HCT116 (cell line): ENCODE measurements at regions not wholly inside any gene's neighbourhood (a gene's known extent, or its start where the extent isn't known, plus 50 kb on each side); places are given as distances from the start of the nearest gene placed in this dataset.

ENCODE experiments used
- ATAC-seq: fragments of 200-7000 bp; cut with Tn5 transposase; 2 replicates; pipeline ENCODE4 v1.9.1; 2020; ENCODE audit warnings: mild to moderate bottlenecking, moderate library complexity
- BruUV-seq: library from RNA; stranded (reverse); fragments of 400-500 nt; replicated peaks from 2 replicates; lab custom pipeline; 2021; lab: Mats Ljungman, UMichigan
- CTCF ChIA-PET: fragments of 300-600 bp; sonication (Branson Sonifier 250); formaldehyde crosslinking; loops from one replicate; lab custom pipeline; 2021; ENCODE audit warnings: antibody characterized with exemption; lab: Charles Lee
- POLR2A ChIA-PET: fragments of 300-600, 350-600 bp; sonication (Branson Sonifier 250); formaldehyde crosslinking; loops from one replicate; lab custom pipeline; 2021; ENCODE audit warnings: antibody characterized with exemption; lab: Charles Lee
- RAD21 ChIA-PET, 2 experiments: fragments of 300-600 bp; sonication (Branson Sonifier 250); formaldehyde crosslinking; loops; one replicate each; lab custom pipeline; 2023; ENCODE audit warnings: low total read pairs in 2 of 2; ENCODE audit not compliant: uncharacterized antibody in 2 of 2, unreplicated experiment in 2 of 2, low non-redundant PET in 1 of 2; lab: Charles Lee
- DNase-seq: peaks from one replicate; pipeline ENCODE4 v3.0.0-alpha.2; 2010; ENCODE audit warnings: low read depth, low spot score
- H2AFZ ChIP-seq: fragments of 200-600 bp; shearing (Covaris generic), sonication (generic); 2 replicates; pipeline ENCODE4 v1.6.1; 2017; ENCODE audit warnings: low read depth, mixed run types, mixed read lengths, antibody characterized with exemption, low read length; ENCODE audit not compliant: poor library complexity, severe bottlenecking
- H3K27ac ChIP-seq: 2 replicates; pipeline ENCODE4 v1.5.1; 2012; ENCODE audit warnings: low read depth, low read length
- H3K27me3 ChIP-seq: fragments of 200-600 bp; sonication (generic); 2 replicates; pipeline ENCODE4 v1.6.1; 2016; ENCODE audit warnings: mixed run types, low read length, mixed read lengths; ENCODE audit not compliant: insufficient read depth
- H3K36me3 ChIP-seq, 2 experiments: fragments of 200-500 bp in 1 of 2; fragments of 200-600 bp in 1 of 2; sonication (Bioruptor generic) in 1 of 2; sonication (generic) in 1 of 2; 2 replicates each; pipeline versions ENCODE4 v1.5.1 to v1.6.1; 2014 to 2016; ENCODE audit warnings: low read length in 2 of 2, inconsistent platforms in 1 of 2, mixed read lengths in 1 of 2, mixed run types in 1 of 2; ENCODE audit not compliant: insufficient read depth in 2 of 2, control insufficient read depth in 1 of 2
- H3K4me1 ChIP-seq, 2 experiments: fragments of 200-600 bp in 1 of 2; sonication (generic) in 1 of 2; 2 replicates each; pipeline versions ENCODE4 v1.5.1 to v1.6.1; 2012 to 2017; ENCODE audit warnings: low read length in 2 of 2, inconsistent platforms in 1 of 2, mild to moderate bottlenecking in 1 of 2, mixed read lengths in 1 of 2, mixed run types in 1 of 2, moderate library complexity in 1 of 2; ENCODE audit not compliant: insufficient read depth in 2 of 2, control insufficient read depth in 1 of 2
- H3K4me2 ChIP-seq: fragments of 200-600 bp; sonication (generic); 2 replicates; pipeline ENCODE4 v1.6.1; 2017; ENCODE audit warnings: mixed run types, low read length, mixed read lengths
- H3K4me3 ChIP-seq, 2 experiments: fragments of 200-600 bp in 1 of 2; sonication (generic) in 1 of 2; replicated peaks in 1 of 2; 2 replicates each; pipeline ENCODE4 v1.5.1; 2011 to 2016; ENCODE audit warnings: low read length in 2 of 2, control low read depth in 1 of 2, low read depth in 1 of 2, mild to moderate bottlenecking in 1 of 2, mixed read lengths in 1 of 2, mixed run types in 1 of 2
- H3K79me2 ChIP-seq: fragments of 200-600 bp; sonication (generic); 2 replicates; pipeline ENCODE4 v1.6.1; 2017; ENCODE audit warnings: mild to moderate bottlenecking, mixed run types, low read length, moderate library complexity, mixed read lengths; ENCODE audit not compliant: insufficient read depth
- H3K9ac ChIP-seq: fragments of 200-600 bp; sonication (generic); 2 replicates; pipeline ENCODE4 v1.6.1; 2016; ENCODE audit warnings: low read length, mixed read lengths
- H3K9me2 ChIP-seq: fragments of 200-600 bp; sonication (generic), shearing (Covaris generic); 2 replicates; pipeline ENCODE4 v1.6.1; 2017; ENCODE audit warnings: mixed run types, mild to moderate bottlenecking, moderate library complexity; ENCODE audit not compliant: insufficient read depth
- H3K9me3 ChIP-seq, 2 experiments: fragments of 200-500 bp in 1 of 2; fragments of 200-600 bp in 1 of 2; sonication (Bioruptor generic) in 1 of 2; sonication (generic) in 1 of 2; 2 replicates each; pipeline ENCODE4 v1.6.1; 2014 to 2017; ENCODE audit warnings: low read length in 2 of 2, mixed read lengths in 2 of 2, inconsistent platforms in 1 of 2, low read depth in 1 of 2, mild to moderate bottlenecking in 1 of 2, mixed run types in 1 of 2, moderate library complexity in 1 of 2; ENCODE audit not compliant: control insufficient read depth in 1 of 2, insufficient read depth in 1 of 2
- H4K20me1 ChIP-seq: fragments of 200-600 bp; sonication (generic), shearing (Covaris generic); 2 replicates; pipeline ENCODE4 v1.6.1; 2017; ENCODE audit warnings: mixed run types, mild to moderate bottlenecking, moderate library complexity; ENCODE audit not compliant: insufficient read depth
- CBX3 ChIP-seq: IDR thresholded peaks from 2 replicates; pipeline ENCODE4 v1.6.1; 2012; ENCODE audit warnings: low read depth
- EZH2 ChIP-seq: fragments of 200-600 bp; sonication (generic); IDR thresholded peaks from 2 replicates; pipeline ENCODE4 v1.6.1; 2017; ENCODE audit warnings: antibody characterized with exemption, mixed run types
- POLR2AphosphoS5 ChIP-seq: IDR thresholded peaks from 2 replicates; pipeline ENCODE4 v1.6.1; 2011; ENCODE audit warnings: mild to moderate bottlenecking, low read depth, low read length, moderate library complexity
- SIN3A ChIP-seq: IDR thresholded peaks from 2 replicates; pipeline ENCODE4 v1.6.1; 2012; ENCODE audit warnings: low read depth
- SP1 ChIP-seq: IDR thresholded peaks from 2 replicates; pipeline ENCODE4 v1.6.1; 2012; ENCODE audit warnings: low read depth
- TCF7L2 ChIP-seq: IDR thresholded peaks from 2 replicates; pipeline ENCODE4 v1.7.0; 2011; ENCODE audit warnings: borderline replicate concordance, inconsistent platforms; ENCODE audit not compliant: insufficient read depth, insufficient read length; ENCODE audit errors: extremely low read depth
- ZFX ChIP-seq: fragments of 450-650 bp; IDR thresholded peaks from 2 replicates; pipeline ENCODE4 v1.6.1; 2017
- ZNF274 ChIP-seq: fragments of 200-500 bp; sonication (Bioruptor generic); IDR thresholded peaks from 2 replicates; pipeline ENCODE4 v1.6.1; 2014; ENCODE audit warnings: mild to moderate bottlenecking, low read depth, low read length, inconsistent platforms
- intact Hi-C: fragments of 100-400 bp; cut with micrococcal nuclease; formaldehyde crosslinking; loops from 2 replicates; pipeline ENCODE4 v1.10.0; 2022
- TF ChIP-seq, protein P1 (sequence below): IDR thresholded peaks from 2 replicates; pipeline ENCODE4 v1.6.1; 2012; ENCODE audit warnings: low read depth
- TF ChIP-seq, protein P2 (sequence below): IDR thresholded peaks from 2 replicates; pipeline ENCODE4 v1.6.1; 2011; ENCODE audit warnings: mild to moderate bottlenecking, low read length, moderate library complexity; ENCODE audit not compliant: insufficient replicate concordance; ENCODE audit errors: extremely low read depth
- TF ChIP-seq, protein P3 (sequence below): IDR thresholded peaks from 2 replicates; pipeline ENCODE4 v1.6.1; 2012

DNA sequence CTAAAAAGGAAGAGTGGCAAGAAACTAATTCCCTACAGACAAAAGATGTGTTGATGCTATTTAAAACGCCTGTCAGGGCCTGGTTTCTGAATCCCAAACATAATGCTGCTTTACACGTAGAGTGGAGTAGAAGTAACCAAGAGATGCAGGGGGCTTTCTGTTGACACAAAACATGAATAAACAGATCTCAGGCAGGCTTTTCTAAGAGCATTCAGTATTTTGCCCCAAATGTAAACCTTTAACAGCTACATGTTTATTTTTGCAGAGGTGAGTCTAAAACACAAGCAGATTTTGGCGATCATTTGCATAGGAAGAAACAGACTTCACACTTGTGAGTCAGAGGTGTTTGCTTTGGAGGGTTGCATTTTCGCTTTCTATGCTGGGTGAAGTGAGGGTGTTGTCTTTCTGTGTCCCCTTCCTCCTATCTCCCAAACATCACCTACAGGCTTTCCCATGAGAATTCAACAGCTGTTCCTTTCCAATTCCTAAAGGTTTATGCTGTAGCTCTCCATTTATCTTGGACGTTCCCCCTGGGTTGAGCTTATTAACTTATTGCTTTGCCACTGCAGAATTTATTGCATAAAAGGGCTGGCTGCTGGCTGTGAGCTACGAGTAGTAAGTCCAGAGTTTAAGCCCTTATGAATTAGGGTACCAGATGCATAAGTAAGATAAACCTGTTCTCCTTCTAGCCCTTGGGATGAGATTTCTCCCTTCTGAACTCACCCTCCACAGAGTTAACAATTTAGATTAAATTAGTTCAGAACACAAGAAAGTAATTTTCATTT lies 156.7 kb downstream of the DIPK2A start:
- no peak overlapping the region for H3K4me2 ChIP-seq
- H3K9me3 ChIP-seq: no peaks in the 10 kb centered on the region
- no peak overlapping the region for H3K9ac ChIP-seq
- no peak for DNase-seq
- H3K27ac ChIP-seq: no peak overlapping the region
- TF ChIP-seq TCF7L2 (no peak), CBX3 (no peak), SIN3A (no peak), EZH2 (no peak), ZNF274 (no peak), ZFX (no peak), POLR2AphosphoS5 (no peak), SP1 (no peak)
- TF ChIP-seq, protein P1, sequence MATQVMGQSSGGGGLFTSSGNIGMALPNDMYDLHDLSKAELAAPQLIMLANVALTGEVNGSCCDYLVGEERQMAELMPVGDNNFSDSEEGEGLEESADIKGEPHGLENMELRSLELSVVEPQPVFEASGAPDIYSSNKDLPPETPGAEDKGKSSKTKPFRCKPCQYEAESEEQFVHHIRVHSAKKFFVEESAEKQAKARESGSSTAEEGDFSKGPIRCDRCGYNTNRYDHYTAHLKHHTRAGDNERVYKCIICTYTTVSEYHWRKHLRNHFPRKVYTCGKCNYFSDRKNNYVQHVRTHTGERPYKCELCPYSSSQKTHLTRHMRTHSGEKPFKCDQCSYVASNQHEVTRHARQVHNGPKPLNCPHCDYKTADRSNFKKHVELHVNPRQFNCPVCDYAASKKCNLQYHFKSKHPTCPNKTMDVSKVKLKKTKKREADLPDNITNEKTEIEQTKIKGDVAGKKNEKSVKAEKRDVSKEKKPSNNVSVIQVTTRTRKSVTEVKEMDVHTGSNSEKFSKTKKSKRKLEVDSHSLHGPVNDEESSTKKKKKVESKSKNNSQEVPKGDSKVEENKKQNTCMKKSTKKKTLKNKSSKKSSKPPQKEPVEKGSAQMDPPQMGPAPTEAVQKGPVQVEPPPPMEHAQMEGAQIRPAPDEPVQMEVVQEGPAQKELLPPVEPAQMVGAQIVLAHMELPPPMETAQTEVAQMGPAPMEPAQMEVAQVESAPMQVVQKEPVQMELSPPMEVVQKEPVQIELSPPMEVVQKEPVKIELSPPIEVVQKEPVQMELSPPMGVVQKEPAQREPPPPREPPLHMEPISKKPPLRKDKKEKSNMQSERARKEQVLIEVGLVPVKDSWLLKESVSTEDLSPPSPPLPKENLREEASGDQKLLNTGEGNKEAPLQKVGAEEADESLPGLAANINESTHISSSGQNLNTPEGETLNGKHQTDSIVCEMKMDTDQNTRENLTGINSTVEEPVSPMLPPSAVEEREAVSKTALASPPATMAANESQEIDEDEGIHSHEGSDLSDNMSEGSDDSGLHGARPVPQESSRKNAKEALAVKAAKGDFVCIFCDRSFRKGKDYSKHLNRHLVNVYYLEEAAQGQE: no peak
- TF ChIP-seq, protein P2, sequence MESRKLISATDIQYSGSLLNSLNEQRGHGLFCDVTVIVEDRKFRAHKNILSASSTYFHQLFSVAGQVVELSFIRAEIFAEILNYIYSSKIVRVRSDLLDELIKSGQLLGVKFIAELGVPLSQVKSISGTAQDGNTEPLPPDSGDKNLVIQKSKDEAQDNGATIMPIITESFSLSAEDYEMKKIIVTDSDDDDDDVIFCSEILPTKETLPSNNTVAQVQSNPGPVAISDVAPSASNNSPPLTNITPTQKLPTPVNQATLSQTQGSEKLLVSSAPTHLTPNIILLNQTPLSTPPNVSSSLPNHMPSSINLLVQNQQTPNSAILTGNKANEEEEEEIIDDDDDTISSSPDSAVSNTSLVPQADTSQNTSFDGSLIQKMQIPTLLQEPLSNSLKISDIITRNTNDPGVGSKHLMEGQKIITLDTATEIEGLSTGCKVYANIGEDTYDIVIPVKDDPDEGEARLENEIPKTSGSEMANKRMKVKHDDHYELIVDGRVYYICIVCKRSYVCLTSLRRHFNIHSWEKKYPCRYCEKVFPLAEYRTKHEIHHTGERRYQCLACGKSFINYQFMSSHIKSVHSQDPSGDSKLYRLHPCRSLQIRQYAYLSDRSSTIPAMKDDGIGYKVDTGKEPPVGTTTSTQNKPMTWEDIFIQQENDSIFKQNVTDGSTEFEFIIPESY: no peak
- TF ChIP-seq, protein P3, sequence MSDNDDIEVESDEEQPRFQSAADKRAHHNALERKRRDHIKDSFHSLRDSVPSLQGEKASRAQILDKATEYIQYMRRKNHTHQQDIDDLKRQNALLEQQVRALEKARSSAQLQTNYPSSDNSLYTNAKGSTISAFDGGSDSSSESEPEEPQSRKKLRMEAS: no peak
- TF ChIP-seq, all 23 proteins: peak for 0
- Histone ChIP-seq H3K4me1 (no peaks in the 10 kb centered on the region), H3K36me3 (no peaks in the 10 kb centered on the region), H4K20me1 (no peaks in the 10 kb centered on the region), H3K4me3 (no peak overlapping the region), H3K79me2 (no peaks in the 10 kb centered on the region), H3K27me3 (no peaks in the 10 kb centered on the region), H2AFZ (no peak overlapping the region), H3K9me2 (no peaks in the 10 kb centered on the region; the same call in 1 of the 2 replicates)
- ChIA-PET CTCF (no interaction called here), RAD21 (no interaction called here), POLR2A (no interaction called here)
- intact Hi-C loops: no loop called here
- no peak for ATAC-seq
- BruUV-seq: no TSS peak
